T-helper 1 cell treated with Interleukin-12 subunit alpha and Interleukin-12 subunit beta and Interleukin-4 antibody, amounts not matched to agents 30 ng/mL and 1 ng/mL, for 36 hours (primary cell): ENCODE measurements at regions not wholly inside any gene's neighbourhood (a gene's known extent, or its start where the extent isn't known, plus 50 kb on each side); places are given as distances from the start of the nearest gene placed in this dataset.
"Not testable (repeated sequence)": the region's sequence is repeated elsewhere in the genome, so short reads cannot be mapped to it uniquely, and the experiment has no call there.

Experiments used
- intact Hi-C: fragments of 100-400 bp; cut with micrococcal nuclease; formaldehyde crosslinking; loops from one replicate; pipeline ENCODE4 v1.15.1; 2024

- intact Hi-C loops = no loop called here
Observed at GRCh38 chr4:18611026-18611425, 589.5 kb upstream of the LCORL start.

GRCh38 chr4:18608908-18609533 is 587.5 kb upstream of the LCORL start:
- intact Hi-C loops = loop anchor here (5.0 kb wide), 1 partner anchor 1337 kb away; no protein-coding TSS in a partner anchor

GRCh38 chr4:18602610-18603009 is 581.1 kb upstream of the LCORL start:
- intact Hi-C loops = not testable (repeated sequence)

GRCh38 chr4:18593297-18594002 is 571.9 kb upstream of the LCORL start:
- intact Hi-C loops = loop anchor here (1.0 to 10.0 kb wide), 8 partner anchors 571 to 1249 kb away; partner anchors contain the start of genes LAP3, LCORL and MED28

GRCh38 chr4:18582841-18583240 is 561.3 kb upstream of the LCORL start:
- intact Hi-C loops = no loop called here

- intact Hi-C loops = no loop called here
Observed at GRCh38 chr4:18578307-18578706, 556.8 kb upstream of the LCORL start.

- intact Hi-C loops = no loop called here
Observed at GRCh38 chr4:18572481-18572880, 550.9 kb upstream of the LCORL start.

GRCh38 chr4:18571301-18571761 is 549.8 kb upstream of the LCORL start:
- intact Hi-C loops = no loop called here

- intact Hi-C loops = no loop called here
Observed at GRCh38 chr4:18570370-18570769, 548.8 kb upstream of the LCORL start.

GRCh38 chr4:18568600-18568999 is 547.0 kb upstream of the LCORL start:
- intact Hi-C loops = no loop called here

- intact Hi-C loops = no loop called here
Observed at GRCh38 chr4:18566970-18567799, 545.6 kb upstream of the LCORL start.

GRCh38 chr4:18559492-18559891 is 537.9 kb upstream of the LCORL start:
- intact Hi-C loops = no loop called here

GRCh38 chr4:18556402-18556801 is 534.8 kb upstream of the LCORL start:
- intact Hi-C loops = no loop called here

- intact Hi-C loops = no loop called here
Observed at GRCh38 chr4:18540349-18540748, 518.8 kb upstream of the LCORL start.

GRCh38 chr4:18538121-18538520 is 516.6 kb upstream of the LCORL start:
- intact Hi-C loops = no loop called here

GRCh38 chr4:18536428-18536827 is 514.9 kb upstream of the LCORL start:
- intact Hi-C loops = no loop called here

GRCh38 chr4:18535948-18536347 is 514.4 kb upstream of the LCORL start:
- intact Hi-C loops = no loop called here

GRCh38 chr4:18533262-18533775 is 511.8 kb upstream of the LCORL start:
- intact Hi-C loops = no loop called here

GRCh38 chr4:18531731-18532130 is 510.2 kb upstream of the LCORL start:
- intact Hi-C loops = no loop called here

GRCh38 chr4:18529482-18529881 is 507.9 kb upstream of the LCORL start:
- intact Hi-C loops = no loop called here

GRCh38 chr4:18524667-18525066 is 503.1 kb upstream of the LCORL start:
- intact Hi-C loops = no loop called here

- intact Hi-C loops = no loop called here
Observed at GRCh38 chr4:18518098-18518497, 496.5 kb upstream of the LCORL start.
